HG03103 (cell line): ENCODE measurements at regions not wholly inside any gene's neighbourhood (a gene's known extent, or its start where the extent isn't known, plus 50 kb on each side); places are given as distances from the start of the nearest gene placed in this dataset.

Source experiments
- ATAC-seq: cut with Tn5 transposase; IDR thresholded peaks from one replicate; pipeline ENCODE4 v1.9.1; 2021; ENCODE audit warnings: low read depth; ENCODE audit not compliant: unreplicated experiment

DNA sequence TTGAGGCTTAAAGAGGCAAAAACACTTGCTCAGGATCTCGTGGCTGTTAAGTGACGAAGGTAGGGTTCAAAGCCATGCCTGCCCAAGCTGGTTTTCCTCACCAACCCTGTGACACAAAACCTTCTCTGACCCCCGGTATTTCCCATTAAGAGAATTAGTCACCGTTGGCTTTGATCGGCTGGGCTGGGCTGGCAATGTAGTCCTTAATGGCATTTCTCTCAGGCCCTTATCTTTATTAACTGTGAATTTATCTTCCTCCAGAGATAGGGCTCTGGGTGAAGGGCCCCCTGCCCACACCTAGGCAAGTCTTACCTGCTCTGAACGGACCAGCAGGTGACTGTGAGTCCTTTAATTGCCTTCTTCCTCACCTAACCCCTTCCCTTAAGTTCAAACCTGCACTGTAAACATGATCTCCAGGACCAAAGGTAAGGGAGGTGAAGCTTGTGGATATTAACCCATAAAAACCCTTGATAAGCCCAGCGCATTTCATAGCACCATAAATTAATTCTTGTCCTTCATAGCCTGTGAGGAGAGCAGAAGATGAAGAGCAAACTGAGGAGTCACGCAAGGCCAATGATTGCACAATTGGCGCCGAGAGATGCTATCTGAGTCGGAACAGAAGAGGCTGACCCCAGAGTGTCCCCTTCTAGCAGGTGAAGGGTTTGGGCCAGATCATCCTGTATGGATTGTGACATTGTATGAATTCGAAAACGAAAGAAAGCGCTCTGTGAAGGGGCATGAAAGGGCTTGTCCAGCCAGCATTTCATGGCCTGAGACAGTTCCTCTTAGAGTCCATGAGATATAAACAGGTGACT is 790.8 kb upstream of the TBX3 start:
- ATAC-seq, result no peak

DNA sequence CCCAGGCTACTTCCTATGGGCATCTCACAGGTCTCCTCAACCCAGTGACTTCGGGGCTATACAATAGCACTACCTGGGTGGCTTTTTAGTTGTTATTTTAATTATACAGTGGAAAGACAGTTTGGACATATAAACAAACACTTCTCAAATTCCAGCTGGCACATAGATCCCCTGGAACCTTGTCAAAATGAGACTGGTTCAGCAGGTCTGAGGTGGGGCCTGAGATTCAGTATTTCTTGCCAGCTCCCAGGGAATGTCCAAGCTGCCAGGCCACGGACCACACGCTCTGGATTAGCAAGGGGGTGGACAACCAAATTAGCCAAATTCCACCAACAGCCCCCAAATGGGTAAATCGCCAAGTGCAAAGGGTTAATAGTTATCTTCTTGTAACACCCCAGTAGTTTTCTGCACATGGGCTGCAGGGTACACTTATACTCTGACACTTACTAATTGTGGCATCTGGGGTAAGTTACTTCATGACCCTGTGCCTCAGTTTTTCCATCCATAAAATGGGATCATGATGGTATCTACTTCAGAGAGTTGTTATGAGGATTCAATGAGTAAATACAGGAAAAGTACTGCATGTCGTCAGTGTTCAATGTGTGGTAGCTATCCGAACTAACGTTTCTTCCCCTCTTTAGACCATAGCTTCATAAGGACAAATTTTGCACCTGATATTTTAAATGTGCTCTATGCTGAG is 789.4 kb upstream of the TBX3 start:
- ATAC-seq, result no peak

DNA sequence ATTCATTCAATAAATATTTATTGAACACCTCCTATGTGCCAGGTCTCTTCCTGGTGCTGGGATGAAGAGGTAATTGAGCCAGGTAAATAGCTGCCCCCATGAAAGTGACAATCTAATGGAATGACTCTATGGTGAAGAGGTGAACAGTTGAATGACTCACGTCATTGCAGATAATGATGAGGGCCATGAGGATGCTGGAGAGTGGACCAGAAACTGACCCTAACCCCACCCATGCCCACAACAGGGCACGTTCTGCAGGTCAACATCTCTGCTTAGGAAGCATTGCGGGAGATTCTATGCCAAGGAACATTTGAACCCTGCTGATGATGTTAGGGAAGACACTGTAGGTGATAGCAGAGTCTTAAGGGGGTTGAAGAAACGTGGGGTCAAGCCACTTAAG is 788.9 kb upstream of the TBX3 start:
- no peak for ATAC-seq

DNA sequence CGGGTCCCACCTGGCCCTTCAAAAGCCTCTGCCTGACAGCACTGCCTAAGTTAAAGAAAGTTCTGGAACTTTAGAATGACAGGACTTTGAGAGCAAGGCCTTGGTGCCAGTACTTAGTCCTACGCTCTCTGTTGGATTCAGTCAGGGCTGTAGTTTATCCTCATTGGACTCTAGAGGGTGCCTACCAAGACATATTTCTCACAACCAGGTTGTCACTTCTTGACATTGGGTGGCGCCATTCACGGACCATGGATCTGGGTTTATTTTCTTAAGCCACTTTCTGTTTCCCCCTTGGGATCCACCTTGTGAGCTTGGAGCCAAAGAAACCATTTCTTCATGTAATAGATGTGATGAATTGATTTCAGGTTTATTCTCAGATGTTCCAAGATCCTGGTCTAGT is 787.0 kb upstream of the TBX3 start:
- ATAC-seq, result no peak

DNA sequence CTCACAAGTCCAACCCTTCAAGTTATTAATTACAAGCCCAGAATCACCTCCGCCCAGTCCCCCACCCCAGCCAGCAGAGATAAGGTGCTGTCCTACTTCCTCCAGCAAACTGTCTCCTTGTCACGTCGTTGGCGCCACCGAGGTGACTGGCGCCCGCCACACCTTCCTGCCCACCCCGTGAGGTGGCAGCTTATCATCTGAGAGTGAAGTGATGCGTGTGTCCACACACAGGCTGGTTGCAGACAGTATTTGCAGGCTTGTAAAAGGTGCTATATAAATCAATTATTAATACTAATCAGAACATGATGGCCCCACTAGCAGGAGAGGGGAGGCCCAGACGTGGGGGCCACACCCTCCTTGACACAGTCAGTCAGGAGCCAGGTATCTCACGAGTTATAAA is 786.6 kb upstream of the TBX3 start:
- no peak for ATAC-seq

DNA sequence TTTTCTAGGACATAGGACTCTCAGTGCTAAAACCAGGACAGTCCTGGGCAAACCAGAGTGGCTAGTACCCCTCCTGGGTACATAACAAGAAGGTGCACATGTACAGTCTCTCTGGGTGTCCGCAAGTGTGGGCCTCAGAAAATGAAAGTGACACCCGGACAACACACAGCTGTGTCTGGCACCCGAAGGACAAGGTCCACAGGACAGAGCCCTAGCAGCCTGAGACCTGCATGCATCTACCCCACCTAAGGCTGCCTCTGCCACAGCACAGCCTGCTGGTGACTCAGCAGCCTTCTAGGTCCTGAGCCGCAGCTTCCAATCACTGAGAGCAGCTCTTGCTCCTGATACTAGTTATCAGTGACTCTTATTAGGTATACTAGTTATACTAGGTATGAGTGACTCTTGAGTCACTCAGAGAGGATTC is 784.1 kb upstream of the TBX3 start:
- ATAC-seq, result no peak

DNA sequence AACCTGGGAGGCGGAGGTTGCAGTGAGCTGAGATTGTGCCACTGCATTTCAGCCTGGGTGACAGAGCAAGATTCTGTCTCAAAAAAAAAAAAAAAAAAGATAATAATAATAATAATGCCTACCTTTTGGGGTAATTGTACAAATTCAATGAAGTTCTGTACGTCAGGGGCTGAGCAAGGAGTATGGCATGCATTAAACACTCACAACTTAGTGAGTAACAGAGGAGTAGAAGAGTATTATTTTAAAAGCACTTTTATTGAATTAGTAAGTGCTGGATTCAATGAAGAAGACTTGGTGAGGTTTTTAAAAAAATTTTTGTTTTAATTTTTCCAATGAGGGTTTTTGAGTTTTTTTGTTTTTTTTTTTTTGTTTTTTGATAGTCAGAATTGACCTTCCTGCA is 783.6 kb upstream of the TBX3 start:
- no peak for ATAC-seq

DNA sequence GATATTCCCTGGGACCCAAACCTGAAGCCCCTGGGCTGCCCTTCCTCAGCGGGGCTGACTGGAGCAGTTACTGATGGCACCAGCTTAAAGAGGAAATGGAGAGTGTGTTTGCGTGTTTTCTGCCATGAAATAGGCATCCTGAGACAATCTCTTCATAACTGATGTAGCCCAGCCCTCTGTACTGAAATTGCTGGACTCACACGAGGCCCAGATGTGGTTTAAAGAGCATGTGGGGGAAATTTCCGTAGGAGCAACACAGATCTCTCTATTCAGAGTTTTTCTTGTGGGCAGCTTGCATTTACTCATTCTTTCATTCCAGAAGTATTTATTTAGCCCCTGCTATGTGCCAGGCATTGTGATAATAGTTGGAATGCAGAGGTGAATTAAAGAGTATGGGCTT is 782.1 kb upstream of the TBX3 start:
- ATAC-seq, result no peak

DNA sequence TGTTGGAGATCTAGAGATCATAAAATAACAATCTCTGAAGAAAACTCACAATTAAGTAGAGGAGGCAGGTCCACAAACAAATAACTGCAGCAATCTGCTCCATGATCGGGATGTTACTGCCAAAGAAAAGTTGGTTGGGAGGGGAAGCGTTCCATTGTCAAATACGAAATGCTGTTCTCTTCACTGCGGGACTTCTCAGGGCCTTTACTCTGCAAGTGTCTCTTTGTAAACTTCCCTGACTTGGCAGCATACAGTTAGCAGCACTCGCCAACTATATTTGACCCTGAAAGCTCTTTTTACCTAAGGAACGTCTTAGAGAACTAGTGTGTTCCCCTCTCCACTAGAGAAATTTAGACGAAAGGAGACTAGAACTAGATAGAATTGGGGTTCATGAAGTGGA is 780.7 kb upstream of the TBX3 start:
- ATAC-seq, result no peak

DNA sequence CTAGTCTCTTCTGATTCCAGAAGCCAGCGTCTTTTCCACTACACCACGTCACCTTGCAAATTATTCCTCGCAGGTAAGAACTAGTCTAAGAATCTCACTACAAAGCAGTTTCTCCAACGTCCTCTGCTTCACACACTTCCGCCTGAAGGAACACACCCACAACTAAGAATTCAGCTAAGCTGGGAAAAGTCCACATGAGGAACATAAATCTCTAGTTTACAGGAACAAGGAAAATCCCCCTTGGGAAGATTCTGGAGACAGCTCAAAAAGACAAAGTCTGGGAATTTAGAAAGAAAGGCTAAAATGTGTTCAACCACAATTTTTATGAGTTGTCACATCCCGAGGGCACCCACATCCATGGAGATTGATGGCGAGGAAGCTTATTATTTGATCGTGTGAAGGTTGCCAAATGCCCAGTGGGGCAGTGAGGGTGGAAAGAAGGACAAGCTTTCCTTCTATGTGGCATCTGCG is 780.2 kb upstream of the TBX3 start:
- no peak for ATAC-seq

DNA sequence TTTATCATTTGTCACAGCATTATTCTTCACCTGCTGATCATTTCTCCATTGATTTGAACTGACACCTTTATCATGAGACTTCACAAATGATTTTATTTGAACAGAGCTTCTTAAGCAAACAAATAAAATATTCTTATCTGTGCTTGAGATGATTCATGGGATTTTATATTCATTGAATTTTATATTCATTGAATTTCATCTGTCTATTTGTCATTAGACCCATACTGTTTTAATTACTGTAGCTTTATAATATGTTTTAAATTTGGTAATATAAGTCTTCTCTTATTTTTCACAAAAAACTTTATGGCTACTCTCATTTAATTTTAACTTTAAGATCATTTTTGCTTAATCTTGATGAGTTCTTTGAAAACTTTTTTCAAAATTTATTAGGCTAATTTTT is 777.4 kb upstream of the TBX3 start:
- no peak for ATAC-seq

DNA sequence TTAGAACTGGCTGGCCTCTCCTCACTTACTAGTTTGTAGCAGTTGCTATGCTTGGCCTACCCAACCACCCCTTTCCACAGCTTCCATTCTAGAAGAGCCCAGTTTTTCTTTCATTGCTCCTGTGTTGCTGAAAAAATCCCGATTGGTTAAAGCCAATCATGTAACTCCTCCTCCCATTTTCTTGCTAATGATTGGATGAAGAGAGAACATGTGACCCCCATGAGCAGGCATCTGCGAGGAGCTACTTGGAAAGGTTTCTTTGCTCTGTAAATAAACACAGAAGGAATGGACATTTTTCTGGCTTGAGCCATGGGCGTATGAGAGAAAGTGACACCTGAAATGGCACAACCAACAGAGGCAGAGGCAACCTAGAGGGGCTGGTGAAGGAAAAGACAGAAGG is 773.8 kb upstream of the TBX3 start:
- ATAC-seq, result no peak

DNA sequence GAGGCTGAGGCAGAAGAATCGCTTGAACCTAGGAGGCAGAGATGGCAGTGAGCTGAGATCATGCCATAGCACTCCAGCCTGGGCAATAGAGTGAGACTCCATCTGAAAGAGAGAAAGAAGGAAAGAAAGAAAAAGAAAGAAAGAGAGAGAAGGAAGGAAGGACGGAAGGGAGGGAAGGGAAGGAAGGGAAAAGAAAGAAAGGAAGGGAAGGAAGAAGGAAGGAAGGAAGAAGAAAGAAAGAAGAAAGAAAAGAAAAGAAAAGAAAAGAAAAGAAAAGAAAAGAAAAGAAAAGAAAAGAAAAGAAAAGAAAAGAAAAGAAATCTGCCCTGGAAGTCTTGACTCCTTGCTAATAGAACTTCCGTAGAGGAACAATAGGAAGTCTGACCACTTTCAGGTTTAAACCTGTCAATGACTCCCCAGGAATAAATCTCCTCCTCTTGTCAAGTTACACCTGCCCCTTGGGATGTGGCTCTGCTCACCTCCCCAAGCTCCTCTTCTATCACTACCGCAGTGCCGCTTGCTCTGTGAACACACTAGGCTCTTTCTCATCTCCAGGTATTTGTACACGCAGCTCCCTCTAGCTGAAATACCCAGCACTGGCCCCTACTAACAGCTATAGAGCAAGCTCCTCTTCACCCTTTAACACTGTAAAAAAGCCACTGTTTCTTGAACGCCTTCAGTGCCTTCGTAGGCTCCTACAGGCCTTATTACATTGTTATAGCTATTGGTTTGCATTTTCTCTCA is 773.1 kb upstream of the TBX3 start:
- no peak for ATAC-seq

DNA sequence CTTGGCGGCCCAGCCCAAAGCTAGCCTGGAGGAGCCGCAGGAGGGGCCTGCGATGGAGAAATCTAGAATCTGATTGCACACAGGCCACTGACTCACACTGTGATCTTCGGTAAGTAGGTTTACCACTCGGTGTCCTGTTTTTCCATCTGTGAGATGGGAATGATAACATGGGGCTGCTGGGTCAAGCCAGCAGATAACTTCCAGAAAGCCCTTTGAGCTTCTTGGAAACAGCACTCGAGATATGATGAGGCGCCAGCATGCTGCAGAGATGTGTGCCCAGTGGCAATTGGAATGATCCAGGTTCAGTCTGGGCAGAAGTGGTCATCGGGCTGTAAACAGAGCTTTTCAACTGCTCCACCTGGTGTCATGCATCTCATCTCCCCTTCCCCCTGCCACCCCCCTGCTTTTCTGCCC is 771.3 kb upstream of the TBX3 start:
- no peak for ATAC-seq

DNA sequence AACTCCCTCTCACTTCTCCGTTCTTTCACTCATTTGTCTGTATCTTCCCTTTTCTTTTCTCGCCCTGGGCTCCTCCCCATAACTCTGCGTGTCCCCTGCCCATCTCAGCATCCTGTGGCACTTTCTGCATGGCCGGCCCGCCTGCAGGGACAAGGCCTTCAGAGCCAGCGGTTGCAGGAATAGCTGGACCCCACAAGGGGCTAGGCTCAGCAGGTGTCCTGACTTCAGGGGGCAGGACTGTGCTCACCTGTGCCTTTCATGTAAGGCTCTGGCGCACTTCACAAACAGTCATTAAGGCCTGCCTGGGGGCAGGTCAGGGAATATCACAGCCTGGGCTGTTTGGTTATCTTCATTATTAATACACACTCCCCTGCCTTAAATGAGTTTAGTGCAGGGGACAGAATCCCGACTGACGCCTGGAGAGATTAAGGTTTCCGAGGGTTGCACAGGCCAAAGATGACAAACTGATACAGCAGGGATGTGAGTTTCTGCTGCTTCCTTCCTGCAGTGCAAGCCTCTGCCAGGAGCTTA is 768.8 kb upstream of the TBX3 start:
- ATAC-seq, result no peak

DNA sequence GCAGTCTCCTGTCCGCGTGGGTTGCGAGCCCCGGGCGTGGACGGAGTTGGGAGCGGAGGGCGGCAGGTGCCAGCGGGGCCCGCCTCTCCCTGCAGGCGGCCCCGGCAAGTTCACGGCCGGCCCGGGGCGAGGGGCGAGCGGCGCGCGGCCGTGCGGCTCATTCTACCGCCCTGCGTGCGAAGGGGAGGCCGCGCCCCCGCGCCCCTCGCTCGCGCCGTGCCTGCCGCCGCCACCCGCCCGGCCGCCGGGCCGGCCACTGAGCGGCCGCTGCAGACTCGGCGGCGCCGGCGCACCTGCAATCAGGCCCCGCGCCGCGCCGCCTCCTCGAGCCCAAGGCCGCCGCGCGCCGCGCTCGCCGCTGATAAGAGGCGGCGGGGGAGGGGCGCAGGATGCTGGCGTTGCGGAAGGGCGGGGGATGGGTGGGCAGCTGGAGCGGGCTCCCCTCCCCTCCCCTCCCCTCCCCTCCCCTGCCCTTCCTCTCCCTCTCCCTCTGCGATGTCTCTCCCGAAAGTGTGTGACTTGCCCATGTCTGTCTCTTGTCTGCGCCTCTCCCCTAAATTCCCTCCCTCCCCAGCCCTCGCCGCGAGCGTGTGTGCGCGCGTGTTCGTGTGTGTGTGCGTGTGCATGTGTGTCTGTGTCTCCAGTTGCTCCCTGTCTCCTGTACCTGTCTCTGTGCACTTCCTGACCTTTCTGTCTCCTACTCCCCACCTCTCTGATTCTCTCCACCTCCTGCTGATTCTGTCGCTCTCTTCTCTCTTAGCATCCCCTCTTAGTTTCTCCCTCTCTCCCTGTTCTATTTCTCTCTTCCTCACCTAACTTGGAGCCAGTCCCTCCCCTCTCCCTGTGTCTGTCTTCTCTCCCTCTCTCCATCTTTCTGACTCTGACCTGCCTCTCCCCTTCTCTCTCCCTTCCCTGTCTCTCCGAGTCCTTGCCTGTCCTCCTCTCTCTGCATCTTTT is 768.1 kb upstream of the TBX3 start:
- peak; percentile 42 for ATAC-seq

DNA sequence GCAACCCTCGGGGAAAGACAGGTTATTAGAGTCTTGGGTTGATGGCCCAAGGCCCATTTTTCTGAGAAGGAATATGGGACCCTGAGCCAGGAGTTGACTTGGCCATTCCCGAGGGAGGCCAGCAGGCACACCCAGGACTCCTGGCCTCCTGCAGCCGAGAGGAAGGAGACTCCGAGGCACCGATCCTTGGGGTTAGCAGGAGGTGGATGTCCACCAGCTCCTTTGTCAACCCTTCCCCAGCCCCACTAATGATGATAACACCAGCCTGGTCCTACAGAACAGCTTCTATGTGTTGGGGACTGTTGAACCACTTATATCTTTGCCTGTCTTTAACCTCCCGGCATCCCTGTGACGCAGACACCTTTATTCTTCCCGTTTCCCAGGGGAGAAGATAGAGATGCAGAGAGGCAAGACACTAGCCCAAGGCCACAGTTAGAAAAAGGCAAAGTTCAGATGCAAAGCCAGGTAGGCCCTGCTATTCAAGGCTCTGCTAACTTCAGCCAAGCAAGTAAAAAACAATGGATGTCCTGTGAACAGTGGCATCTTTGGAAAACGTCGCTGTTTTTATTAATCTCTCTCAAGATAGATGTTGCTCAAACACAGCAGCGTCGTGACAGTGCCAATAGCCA is 767.3 kb upstream of the TBX3 start:
- ATAC-seq, result no peak

DNA sequence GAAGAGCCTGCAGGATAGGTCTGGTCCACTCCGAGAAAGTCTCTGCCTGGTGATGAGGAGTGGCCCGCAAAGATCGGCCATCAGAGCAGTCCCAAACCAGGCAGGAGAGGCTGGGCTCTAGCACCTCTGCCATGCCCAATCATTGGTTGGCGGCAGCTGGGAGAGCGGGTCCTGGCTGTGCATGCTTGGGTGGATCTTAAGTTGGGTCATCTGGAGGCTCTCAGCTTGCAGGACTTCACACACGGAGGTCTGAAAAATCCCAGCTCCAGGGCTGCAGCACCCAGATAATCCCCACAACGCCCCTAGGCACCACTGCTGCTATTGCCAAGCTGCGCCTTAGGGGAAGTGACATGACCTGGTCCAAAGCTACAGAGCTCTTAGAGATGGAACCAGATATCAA is 766.7 kb upstream of the TBX3 start:
- ATAC-seq, result no peak

DNA sequence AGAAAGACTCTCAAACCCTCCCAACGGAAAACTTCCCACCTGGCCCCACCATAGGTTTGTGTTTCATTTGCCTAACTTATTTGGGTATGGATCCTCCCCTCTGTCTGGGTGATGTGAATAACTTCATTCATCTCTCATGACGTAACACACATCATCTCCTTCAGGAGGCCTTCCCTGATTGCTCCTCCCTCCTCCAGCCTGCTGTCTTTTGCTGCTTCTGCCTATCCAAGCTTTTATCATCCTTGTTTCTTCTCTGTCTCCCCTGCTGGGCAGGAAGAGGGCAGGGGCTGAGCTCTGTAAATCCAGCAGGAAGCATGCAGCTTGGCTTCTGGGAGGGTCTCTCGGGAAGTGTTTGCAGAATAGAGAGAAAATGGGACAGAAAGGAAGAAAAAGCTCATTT is 766.0 kb upstream of the TBX3 start:
- ATAC-seq, result no peak

DNA sequence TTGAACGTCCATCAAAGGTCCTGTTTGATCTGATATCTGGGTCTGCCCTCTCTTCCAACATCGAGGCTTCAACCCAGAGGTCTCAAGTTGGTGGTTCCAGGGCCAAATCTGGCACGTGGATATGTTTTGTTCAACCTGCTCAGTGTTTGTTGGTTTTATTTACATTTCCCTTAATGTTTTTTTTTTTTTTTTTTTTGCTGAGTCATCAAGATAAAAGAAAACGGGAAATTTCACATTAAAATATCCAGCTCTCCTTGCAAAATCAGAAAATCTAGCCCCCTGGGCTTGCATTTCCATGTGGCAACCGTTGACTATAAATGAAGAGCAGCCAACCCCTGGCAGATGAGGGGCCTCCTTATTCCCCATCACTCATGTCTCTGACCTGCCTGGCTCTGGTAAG is 765.6 kb upstream of the TBX3 start:
- ATAC-seq, result no peak
